H1 (cell line): ENCODE measurements at regions not wholly inside any gene's neighbourhood (a gene's known extent, or its start where the extent isn't known, plus 50 kb on each side); places are given as distances from the start of the nearest gene placed in this dataset.

Experiments used
- CTCF ChIA-PET: fragments of 300-600 bp; sonication (Branson Sonifier 250); formaldehyde crosslinking; loops from one replicate; lab custom pipeline; 2021; ENCODE audit not compliant: partially characterized antibody; lab: Charles Lee
- POLR2A ChIA-PET: fragments of 300-600 bp; sonication (Branson Sonifier 250); formaldehyde crosslinking; loops from one replicate; lab custom pipeline; 2021; ENCODE audit warnings: inconsistent platforms; ENCODE audit not compliant: partially characterized antibody; lab: Charles Lee
- DNase-seq, 2 experiments: peaks; one replicate each; pipeline versions ENCODE4 v3.0.0 to v3.0.0-alpha.2; 2010 to 2022; ENCODE audit warnings: low spot score in 2 of 2, low read depth in 1 of 2, mixed read lengths in 1 of 2
- FAIRE-seq: peaks from 2 replicates; lab custom pipeline; 2011; peaks lifted over from hg19 to GRCh38; lab: Jason Lieb, UNC
- H2AFZ ChIP-seq: 2 replicates; pipeline ENCODE4 v1.8.1; 2012; ENCODE audit warnings: low read length, inconsistent platforms
- H2AK5ac ChIP-seq: 2 replicates; pipeline ENCODE4 v1.6.1; 2013; ENCODE audit warnings: low read depth, low read length
- H2BK120ac ChIP-seq: replicated peaks from 2 replicates; pipeline ENCODE3; 2013; ENCODE audit warnings: low read depth, low read length, inconsistent platforms
- H2BK12ac ChIP-seq: 2 replicates; pipeline ENCODE4 v1.6.1; 2013; ENCODE audit warnings: low read depth, low read length
- H2BK15ac ChIP-seq: 2 replicates; pipeline ENCODE4 v1.6.1; 2013; ENCODE audit warnings: low read length
- H2BK20ac ChIP-seq: 2 replicates; pipeline ENCODE4 v1.6.1; 2013; ENCODE audit warnings: low read length
- H2BK5ac ChIP-seq: 2 replicates; pipeline ENCODE4 v1.6.1; 2013; ENCODE audit warnings: low read depth, low read length
- H3K14ac ChIP-seq: 2 replicates; pipeline ENCODE4 v1.6.1; 2013; ENCODE audit warnings: inconsistent platforms; ENCODE audit not compliant: insufficient read length
- H3K18ac ChIP-seq: 2 replicates; pipeline ENCODE4 v1.6.1; 2013; ENCODE audit warnings: low read length; ENCODE audit errors: extremely low read depth
- H3K23ac ChIP-seq: 2 replicates; pipeline ENCODE4 v1.6.1; 2013; ENCODE audit warnings: inconsistent platforms; ENCODE audit not compliant: insufficient read length
- H3K23me2 ChIP-seq: 2 replicates; pipeline ENCODE4 v1.6.1; 2013; ENCODE audit warnings: low read depth, low read length
- H3K27ac ChIP-seq: 2 replicates; pipeline ENCODE4 v1.6.1; 2011; ENCODE audit warnings: low read depth, low read length, inconsistent platforms
- H3K27me3 ChIP-seq, 4 experiments: replicated peaks in 1 of 4; 1 replicate in 1 of 4; 2 replicates in 3 of 4; pipeline versions ENCODE4 v1.6.1 to v1.8.1; 2011 to 2013; ENCODE audit warnings: low read length in 3 of 4, mild to moderate bottlenecking in 3 of 4, inconsistent platforms in 2 of 4, mixed read lengths in 2 of 4, moderate library complexity in 1 of 4; ENCODE audit not compliant: control insufficient read depth in 3 of 4, insufficient read depth in 3 of 4; ENCODE audit errors: extremely low read depth in 1 of 4
- H3K36me3 ChIP-seq, 4 experiments: 2 replicates each; pipeline versions ENCODE4 v1.6.1 to v1.8.1; 2011 to 2013; ENCODE audit warnings: mild to moderate bottlenecking in 4 of 4, low read length in 3 of 4, moderate library complexity in 2 of 4, control low read depth in 1 of 4, inconsistent platforms in 1 of 4; ENCODE audit not compliant: insufficient read depth in 4 of 4, control insufficient read depth in 2 of 4
- H3K4ac ChIP-seq: replicated peaks from 2 replicates; pipeline ENCODE3; 2013; ENCODE audit warnings: low read length, low read depth, mixed read lengths, inconsistent platforms; ENCODE audit not compliant: insufficient read length
- H3K4me1 ChIP-seq, 4 experiments: replicated peaks in 1 of 4; 1 replicate in 1 of 4; 2 replicates in 3 of 4; pipeline versions ENCODE4 v1.6.1 to v1.8.1; 2011 to 2013; ENCODE audit warnings: low read length in 3 of 4, inconsistent platforms in 2 of 4, mixed read lengths in 1 of 4; ENCODE audit not compliant: insufficient read depth in 4 of 4, control insufficient read depth in 3 of 4
- H3K4me2 ChIP-seq, 2 experiments: 2 replicates each; pipeline versions ENCODE4 v1.6.1 to v1.8.1; 2011 to 2013; ENCODE audit warnings: low read depth in 2 of 2, low read length in 2 of 2, control low read depth in 1 of 2, inconsistent platforms in 1 of 2, mild to moderate bottlenecking in 1 of 2; ENCODE audit not compliant: insufficient read depth in 1 of 2
- H3K4me3 ChIP-seq, 4 experiments: fragments of 200-600, 300-600 bp in 1 of 4; sonication (generic), shearing (Covaris generic), sonication (Bioruptor Twin) in 1 of 4; 2 replicates each; pipeline versions ENCODE4 v1.5.1 to v1.8.1; 2011 to 2016; ENCODE audit warnings: low read length in 4 of 4, low read depth in 3 of 4, control low read depth in 2 of 4, inconsistent platforms in 2 of 4, mild to moderate bottlenecking in 2 of 4, mixed read lengths in 1 of 4, moderate library complexity in 1 of 4; ENCODE audit not compliant: insufficient read depth in 2 of 4; ENCODE audit errors: extremely low read depth in 1 of 4
- H3K56ac ChIP-seq: replicated peaks from 2 replicates; pipeline ENCODE3; 2013; ENCODE audit warnings: low read depth, mild to moderate bottlenecking, mixed read lengths, low read length, inconsistent platforms; ENCODE audit not compliant: insufficient read length
- H3K79me1 ChIP-seq: 2 replicates; pipeline ENCODE4 v1.6.1; 2013; ENCODE audit warnings: low read depth, low read length, control low read depth
- H3K79me2 ChIP-seq, 2 experiments: 2 replicates each; pipeline versions ENCODE4 v1.6.1 to v1.8.1; 2012 to 2013; ENCODE audit warnings: low read length in 2 of 2, mild to moderate bottlenecking in 2 of 2, inconsistent platforms in 1 of 2; ENCODE audit not compliant: insufficient read depth in 2 of 2, control insufficient read depth in 1 of 2
- H3K9ac ChIP-seq, 4 experiments: replicated peaks in 1 of 4; 1 replicate in 1 of 4; 2 replicates in 3 of 4; pipeline versions ENCODE4 v1.6.1 to v1.8.1; 2011 to 2013; ENCODE audit warnings: low read depth in 3 of 4, low read length in 3 of 4, control low read depth in 2 of 4, mild to moderate bottlenecking in 2 of 4, moderate library complexity in 2 of 4, inconsistent platforms in 1 of 4; ENCODE audit errors: extremely low read depth in 1 of 4
- H3K9me3 ChIP-seq, 2 experiments: 2 replicates each; pipeline versions ENCODE4 v1.6.1 to v1.8.1; 2012 to 2013; ENCODE audit warnings: mild to moderate bottlenecking in 2 of 2, moderate library complexity in 2 of 2, control low read depth in 1 of 2, inconsistent platforms in 1 of 2, low read depth in 1 of 2, low read length in 1 of 2, mixed read lengths in 1 of 2; ENCODE audit not compliant: insufficient read depth in 2 of 2
- H4K20me1 ChIP-seq, 2 experiments: replicated peaks in 1 of 2; 2 replicates each; pipeline versions ENCODE3 to v1.8.1; 2011 to 2013; ENCODE audit warnings: inconsistent platforms in 2 of 2, low read length in 2 of 2, mild to moderate bottlenecking in 1 of 2; ENCODE audit not compliant: insufficient read depth in 2 of 2, control insufficient read depth in 1 of 2
- H4K5ac ChIP-seq: 2 replicates; pipeline ENCODE4 v1.6.1; 2013; ENCODE audit warnings: low read length, low read depth, mixed read lengths, inconsistent platforms; ENCODE audit not compliant: insufficient read length
- H4K8ac ChIP-seq: 2 replicates; pipeline ENCODE4 v1.8.0; 2013; ENCODE audit warnings: mild to moderate bottlenecking, moderate library complexity, low read length, inconsistent platforms; ENCODE audit not compliant: insufficient read depth; ENCODE audit errors: extremely low read depth
- H4K91ac ChIP-seq: replicated peaks from 2 replicates; pipeline ENCODE3; 2013; ENCODE audit warnings: low read length, mixed read lengths, inconsistent platforms; ENCODE audit not compliant: insufficient read length
- CBX8 ChIP-seq: fragments of 300-800, 300-1000 bp; sonication (generic); IDR thresholded peaks from 2 replicates; pipeline ENCODE4 v1.7.1; 2016; ENCODE audit warnings: low read depth, low read length, borderline replicate concordance
- GTF2F1 ChIP-seq: IDR thresholded peaks from 2 replicates; pipeline ENCODE4 v1.6.1; 2012; ENCODE audit warnings: low read depth, low read length, improper control_type of control experiment, borderline replicate concordance
- HDAC2 ChIP-seq, 2 experiments: fragments of 300-600 bp in 1 of 2; sonication (generic) in 1 of 2; IDR thresholded peaks; 2 replicates each; pipeline ENCODE4 v1.6.1; 2011 to 2012; ENCODE audit warnings: low read depth in 2 of 2, low read length in 2 of 2, mild to moderate bottlenecking in 2 of 2, moderate library complexity in 2 of 2, borderline replicate concordance in 1 of 2, inconsistent platforms in 1 of 2
- KDM1A ChIP-seq: fragments of 200-600, 300-600 bp; sonication (generic); IDR thresholded peaks from 2 replicates; pipeline ENCODE4 v1.7.1; 2016; ENCODE audit warnings: mild to moderate bottlenecking, low read length, borderline replicate concordance
- POLR2A ChIP-seq, 2 experiments: IDR thresholded peaks; 1 replicate in 1 of 2; 2 replicates in 1 of 2; pipeline ENCODE4 v1.6.1; 2011; ENCODE audit warnings: low read depth in 2 of 2, low read length in 2 of 2, mild to moderate bottlenecking in 2 of 2; ENCODE audit errors: control extremely low read depth in 1 of 2
- RXRA ChIP-seq: IDR thresholded peaks from 2 replicates; pipeline ENCODE4 v1.6.1; 2011; ENCODE audit warnings: low read depth, mild to moderate bottlenecking, low read length, moderate library complexity; ENCODE audit not compliant: insufficient read depth
- TAF1 ChIP-seq: IDR thresholded peaks from 2 replicates; pipeline ENCODE4 v1.6.1; 2011; ENCODE audit warnings: mild to moderate bottlenecking, low read depth, low read length
- TBP ChIP-seq: IDR thresholded peaks from 2 replicates; pipeline ENCODE4 v1.6.1; 2011; ENCODE audit warnings: low read depth, low read length, improper control_type of control experiment
- WGBS, 2 experiments: shearing (Covaris generic) in 1 of 2; methylation state at CpG; one replicate each; pipeline versions ENCODE4 v1.1.6 to v1.1.7; 2013 to 2015; ENCODE audit warnings: low lambda C conversion rate in 2 of 2, mixed read lengths in 2 of 2, inconsistent platforms in 1 of 2, low coverage in 1 of 2, missing lambda C conversion rate in 1 of 2; ENCODE audit not compliant: insufficient replicate concordance in 2 of 2, insufficient coverage in 1 of 2, insufficient read length in 1 of 2; ENCODE audit errors: extremely low coverage in 1 of 2, missing lambda C conversion rate in 1 of 2; 5-methylcytosine and 5-hydroxymethylcytosine counted together
- TF ChIP-seq, protein P1 (sequence below), 3 experiments: IDR thresholded peaks; 1 replicate in 2 of 3; 2 replicates in 1 of 3; pipeline versions ENCODE4 v1.5.1 to v1.6.1; 2011; ENCODE audit warnings: low read length in 3 of 3, mild to moderate bottlenecking in 3 of 3, inconsistent platforms in 2 of 3, low read depth in 1 of 3, moderate library complexity in 1 of 3; ENCODE audit not compliant: insufficient read depth in 1 of 3; ENCODE audit errors: control extremely low read depth in 1 of 3
- TF ChIP-seq, protein P2 (sequence below): IDR thresholded peaks from 2 replicates; pipeline ENCODE4 v1.6.1; 2012; ENCODE audit warnings: inconsistent platforms

DNA sequence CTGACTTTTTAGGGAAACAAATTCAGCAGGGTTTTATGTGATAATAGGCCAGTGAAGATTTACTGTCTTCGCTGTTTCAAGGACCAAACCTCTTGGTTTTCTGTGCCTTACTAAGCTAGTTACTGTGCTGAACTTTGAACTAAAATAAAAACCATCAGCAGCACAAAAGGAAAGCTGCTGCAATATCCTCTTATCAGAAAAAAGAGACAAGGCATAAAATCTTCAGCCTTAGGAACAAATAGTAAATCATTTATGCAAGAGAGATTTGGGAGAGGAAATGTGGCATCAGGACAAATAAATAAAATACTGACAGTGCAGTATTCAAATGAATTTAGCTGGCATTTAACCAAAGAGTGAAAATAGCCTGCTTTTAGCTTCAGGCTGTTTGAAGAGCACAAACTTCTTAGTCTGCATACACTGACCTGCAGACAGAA, 64.1 kb upstream of the EHBP1 start:
- Histone ChIP-seq H4K5ac (no peak overlapping the region), H3K79me1 (no peaks in the 10 kb centered on the region), H3K9ac (no peak overlapping the region), H3K4me2 (no peak overlapping the region), H3K4ac (no peak overlapping the region), H3K23me2 (no peaks in the 10 kb centered on the region), H3K79me2 (no peaks in the 10 kb centered on the region), H3K27ac (no peak overlapping the region), H3K56ac (no peak overlapping the region), H3K4me1 (no peaks in the 10 kb centered on the region), H3K27me3 (no peaks in the 10 kb centered on the region), H4K8ac (no peak overlapping the region), H4K20me1 (no peaks in the 10 kb centered on the region), H2BK5ac (no peak overlapping the region), H2BK15ac (no peak overlapping the region), H3K9me3 (no peaks in the 10 kb centered on the region; a peak in 1 of 4 replicates), H3K36me3 (no peaks in the 10 kb centered on the region), H3K18ac (no peak overlapping the region), H2BK20ac (no peak overlapping the region), H4K91ac (no peak overlapping the region), H3K4me3 (no peak overlapping the region), H2BK120ac (no peak overlapping the region), H2AK5ac (no peak overlapping the region), H2BK12ac (no peak overlapping the region), H3K23ac (no peak overlapping the region), H2AFZ (no peak overlapping the region), H3K14ac (no peak overlapping the region)
- no peak for FAIRE-seq
- no peak for DNase-seq
- WGBS, 2 experiments: 94% methylated on average over 1 of the region's 1 CpG; no CpG with 5 or more reads in 1 of the 2 experiments
- ChIA-PET CTCF (interaction anchor here (2.1 kb wide), 1 partner anchor 184 kb away, joined by 7 read pairs; no protein-coding TSS in a partner anchor), POLR2A (no interaction called here)
- no peak for TF ChIP-seq KDM1A
- TF ChIP-seq TBP: no peak
- TF ChIP-seq POLR2A (IDR thresholded peaks at IDR 0.05; ENCODE audit: control extremely low read depth in 1 of 2, low read depth in 2 of 2, low read length in 2 of 2): no peak
- TF ChIP-seq, protein P1, sequence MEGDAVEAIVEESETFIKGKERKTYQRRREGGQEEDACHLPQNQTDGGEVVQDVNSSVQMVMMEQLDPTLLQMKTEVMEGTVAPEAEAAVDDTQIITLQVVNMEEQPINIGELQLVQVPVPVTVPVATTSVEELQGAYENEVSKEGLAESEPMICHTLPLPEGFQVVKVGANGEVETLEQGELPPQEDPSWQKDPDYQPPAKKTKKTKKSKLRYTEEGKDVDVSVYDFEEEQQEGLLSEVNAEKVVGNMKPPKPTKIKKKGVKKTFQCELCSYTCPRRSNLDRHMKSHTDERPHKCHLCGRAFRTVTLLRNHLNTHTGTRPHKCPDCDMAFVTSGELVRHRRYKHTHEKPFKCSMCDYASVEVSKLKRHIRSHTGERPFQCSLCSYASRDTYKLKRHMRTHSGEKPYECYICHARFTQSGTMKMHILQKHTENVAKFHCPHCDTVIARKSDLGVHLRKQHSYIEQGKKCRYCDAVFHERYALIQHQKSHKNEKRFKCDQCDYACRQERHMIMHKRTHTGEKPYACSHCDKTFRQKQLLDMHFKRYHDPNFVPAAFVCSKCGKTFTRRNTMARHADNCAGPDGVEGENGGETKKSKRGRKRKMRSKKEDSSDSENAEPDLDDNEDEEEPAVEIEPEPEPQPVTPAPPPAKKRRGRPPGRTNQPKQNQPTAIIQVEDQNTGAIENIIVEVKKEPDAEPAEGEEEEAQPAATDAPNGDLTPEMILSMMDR (IDR thresholded peaks at IDR 0.05; ENCODE audit: control extremely low read depth in 1 of 3, insufficient read depth in 1 of 3, low read depth in 1 of 3, low read length in 3 of 3): no peak
- TF ChIP-seq TAF1: no peak
- TF ChIP-seq GTF2F1: no peak
- no peak for TF ChIP-seq CBX8
- TF ChIP-seq RXRA: no peak
- no peak for TF ChIP-seq HDAC2 (IDR thresholded peaks at IDR 0.05; ENCODE audit: borderline replicate concordance in 1 of 2, low read depth in 2 of 2, low read length in 2 of 2)
- TF ChIP-seq, protein P2, sequence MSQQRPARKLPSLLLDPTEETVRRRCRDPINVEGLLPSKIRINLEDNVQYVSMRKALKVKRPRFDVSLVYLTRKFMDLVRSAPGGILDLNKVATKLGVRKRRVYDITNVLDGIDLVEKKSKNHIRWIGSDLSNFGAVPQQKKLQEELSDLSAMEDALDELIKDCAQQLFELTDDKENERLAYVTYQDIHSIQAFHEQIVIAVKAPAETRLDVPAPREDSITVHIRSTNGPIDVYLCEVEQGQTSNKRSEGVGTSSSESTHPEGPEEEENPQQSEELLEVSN: no peak
